CD8-positive, alpha-beta memory T cell (primary cell): ENCODE measurements at regions not wholly inside any gene's neighbourhood (a gene's known extent, or its start where the extent isn't known, plus 50 kb on each side); places are given as distances from the start of the nearest gene placed in this dataset.

Source experiments
- CTCF ChIA-PET: fragments of 350-600 bp; sonication (Branson Sonifier 250); formaldehyde crosslinking; loops from one replicate; lab custom pipeline; 2021; ENCODE audit warnings: antibody characterized with exemption; lab: Charles Lee
- POLR2A ChIA-PET: fragments of 350-600 bp; sonication (Branson Sonifier 250); formaldehyde crosslinking; loops from one replicate; lab custom pipeline; 2021; ENCODE audit warnings: antibody characterized with exemption; lab: Charles Lee
- DNase-seq, 5 donors: peaks; one replicate each; pipeline versions ENCODE4 v3.0.0 to v3.0.0-alpha.2; 2020 to 2022; ENCODE audit warnings: mixed read lengths in 1 of 5
- H3K27ac ChIP-seq: one replicate; pipeline ENCODE4 v1.7.0; 2013; ENCODE audit warnings: low read depth, mild to moderate bottlenecking, low read length, moderate library complexity
- H3K27me3 ChIP-seq: 2 replicates; pipeline ENCODE4 v1.7.0; 2013; ENCODE audit warnings: low read length, mild to moderate bottlenecking; ENCODE audit not compliant: insufficient read depth, poor library complexity, severe bottlenecking
- H3K36me3 ChIP-seq: 2 replicates; pipeline ENCODE4 v1.7.0; 2013; ENCODE audit warnings: mild to moderate bottlenecking, low read length, moderate library complexity; ENCODE audit not compliant: insufficient read depth
- H3K4me1 ChIP-seq: 2 replicates; pipeline ENCODE4 v1.7.0; 2013; ENCODE audit warnings: mild to moderate bottlenecking, low read length, moderate library complexity; ENCODE audit not compliant: insufficient read depth
- H3K4me3 ChIP-seq: 2 replicates; pipeline ENCODE4 v1.7.0; 2013; ENCODE audit warnings: mild to moderate bottlenecking, low read length
- H3K9me3 ChIP-seq: 2 replicates; pipeline ENCODE4 v1.7.0; 2013; ENCODE audit warnings: mild to moderate bottlenecking, low read length
- H3K27ac Mint-ChIP-seq, 8 donors: one replicate each; pipeline ENCODE4 v1.8.0; 2020 to 2021; ENCODE audit warnings: mixed read lengths in 8 of 8, mild to moderate bottlenecking in 6 of 8, inconsistent platforms in 3 of 8, moderate library complexity in 3 of 8
- H3K27me3 Mint-ChIP-seq, 2 donors: one replicate each; pipeline ENCODE4 v1.8.0; 2020 to 2021; ENCODE audit warnings: mixed read lengths in 2 of 2, mild to moderate bottlenecking in 1 of 2, moderate library complexity in 1 of 2
- H3K36me3 Mint-ChIP-seq, 3 donors: one replicate each; pipeline ENCODE4 v1.8.0; 2020 to 2021; ENCODE audit warnings: mixed read lengths in 3 of 3, inconsistent platforms in 1 of 3, mild to moderate bottlenecking in 1 of 3
- H3K4me1 Mint-ChIP-seq, 3 donors: one replicate each; pipeline ENCODE4 v1.8.0; 2020 to 2021; ENCODE audit warnings: mixed read lengths in 3 of 3, inconsistent platforms in 1 of 3, mild to moderate bottlenecking in 1 of 3
- H3K4me3 Mint-ChIP-seq, 7 donors: one replicate each; pipeline ENCODE4 v1.8.0; 2020 to 2021; ENCODE audit warnings: mixed read lengths in 7 of 7, mild to moderate bottlenecking in 6 of 7, moderate library complexity in 4 of 7, inconsistent platforms in 2 of 7
- H3K9me3 Mint-ChIP-seq, 5 donors: one replicate each; pipeline ENCODE4 v1.8.0; 2020 to 2022; ENCODE audit warnings: mixed read lengths in 5 of 5, mild to moderate bottlenecking in 3 of 5, moderate library complexity in 2 of 5, inconsistent platforms in 1 of 5

DNA sequence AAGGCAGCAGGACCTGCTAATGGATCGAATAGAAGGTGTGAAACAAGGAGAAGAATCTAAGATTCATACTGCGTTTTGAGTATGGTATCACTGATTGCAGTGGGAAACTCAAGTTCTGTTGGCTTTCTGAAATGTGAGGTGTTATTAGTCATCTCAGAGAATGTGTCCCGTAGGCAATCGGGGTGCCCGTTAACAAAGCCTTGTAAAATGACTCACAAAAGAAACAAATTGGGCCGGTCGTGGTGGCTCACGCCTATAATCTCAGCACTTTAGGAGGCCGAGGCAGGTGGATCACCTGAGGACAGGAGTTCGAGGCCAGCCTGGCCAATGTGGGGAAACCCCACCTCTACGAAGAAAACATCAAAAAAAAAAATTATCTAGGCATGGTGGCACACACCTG, 118.2 kb upstream of the C7orf33 start:
- H3K4me1 ChIP-seq, result no peaks in the 10 kb centered on the region
- Mint-ChIP-seq H3K36me3 (no peaks in the 10 kb centered on the region), H3K4me1 (no peaks in the 10 kb centered on the region), H3K9me3 (no peaks in the 10 kb centered on the region), H3K4me3 (no peak overlapping the region), H3K27me3 (peaks cover 11 to 43% of the 10 kb centered on the region in 2 donors), H3K27ac (no peak overlapping the region)
- no peaks in the 10 kb centered on the region for H3K9me3 ChIP-seq
- no peak for DNase-seq
- no peaks in the 10 kb centered on the region for H3K27me3 ChIP-seq
- no peak overlapping the region for H3K4me3 ChIP-seq
- H3K36me3 ChIP-seq, result no peaks in the 10 kb centered on the region
- no peak overlapping the region for H3K27ac ChIP-seq
- CTCF ChIA-PET, result no interaction called here
- POLR2A ChIA-PET, result no interaction called here

GRCh38 chr7:148473703-148474480, 116.7 kb upstream of the C7orf33 start:
- no peaks in the 10 kb centered on the region for H3K27me3 ChIP-seq
- H3K4me3 ChIP-seq, result no peak overlapping the region
- ChIA-PET POLR2A (no interaction called here), CTCF (no interaction called here)
- DNase-seq, result no peak
- H3K9me3 Mint-ChIP-seq, result no peaks in the 10 kb centered on the region
- H3K4me1 ChIP-seq, result no peaks in the 10 kb centered on the region
- no peaks in the 10 kb centered on the region for H3K9me3 ChIP-seq
- no peaks in the 10 kb centered on the region for H3K36me3 ChIP-seq
- H3K4me3 Mint-ChIP-seq, result no peak overlapping the region
- peaks cover 8 to 39% of the 10 kb centered on the region in 2 donors for H3K27me3 Mint-ChIP-seq
- no peaks in the 10 kb centered on the region for H3K4me1 Mint-ChIP-seq
- H3K36me3 Mint-ChIP-seq, result no peaks in the 10 kb centered on the region
- peak overlapping the region in 1 of 8 donors; percentile 8 for H3K27ac Mint-ChIP-seq
- H3K27ac ChIP-seq, result no peak overlapping the region

- peaks cover 8 to 39% of the 10 kb centered on the region in 2 donors for H3K27me3 Mint-ChIP-seq
- ChIA-PET CTCF (no interaction called here), POLR2A (no interaction called here)
Measured at GRCh38 chr7:148474481-148475025, 116.0 kb upstream of the C7orf33 start.

GRCh38 chr7:148478551-148478950, 112.0 kb upstream of the C7orf33 start:
- POLR2A ChIA-PET, result no interaction called here
- no peaks in the 10 kb centered on the region for H3K36me3 ChIP-seq
- H3K27me3 ChIP-seq, result no peaks in the 10 kb centered on the region
- Mint-ChIP-seq H3K27ac (no peak overlapping the region), H3K4me3 (no peak overlapping the region), H3K4me1 (peaks cover 7 to 10% (median 8%) of the 10 kb centered on the region in 3 donors), H3K36me3 (no peaks in the 10 kb centered on the region), H3K27me3 (peaks cover 6 to 20% of the 10 kb centered on the region in 2 donors), H3K9me3 (no peaks in the 10 kb centered on the region)
- no peak overlapping the region for H3K4me3 ChIP-seq
- no peaks in the 10 kb centered on the region for H3K4me1 ChIP-seq
- no peak for DNase-seq
- CTCF ChIA-PET, result no interaction called here
- H3K27ac ChIP-seq, result no peak overlapping the region
- H3K9me3 ChIP-seq, result no peaks in the 10 kb centered on the region

More at GRCh38 chr7:148474481-148475025, 116.0 kb upstream of the C7orf33 start:
- no peaks in the 10 kb centered on the region for H3K4me1 ChIP-seq
- no peaks in the 10 kb centered on the region for H3K4me1 Mint-ChIP-seq
- peak overlapping the region in 1 of 8 donors; percentile 8 for H3K27ac Mint-ChIP-seq
- no peak overlapping the region for H3K27ac ChIP-seq
- H3K36me3 Mint-ChIP-seq, result no peaks in the 10 kb centered on the region
- no peaks in the 10 kb centered on the region for H3K9me3 Mint-ChIP-seq
- no peak overlapping the region for H3K4me3 Mint-ChIP-seq
- no peak for DNase-seq
- H3K36me3 ChIP-seq, result no peaks in the 10 kb centered on the region
- H3K9me3 ChIP-seq, result no peaks in the 10 kb centered on the region
- no peaks in the 10 kb centered on the region for H3K27me3 ChIP-seq
- no peak overlapping the region for H3K4me3 ChIP-seq

- no peaks in the 10 kb centered on the region for H3K9me3 Mint-ChIP-seq
- Histone ChIP-seq H3K4me1 (no peaks in the 10 kb centered on the region), H3K4me3 (no peak overlapping the region), H3K9me3 (no peaks in the 10 kb centered on the region), H3K27me3 (no peaks in the 10 kb centered on the region), H3K36me3 (no peaks in the 10 kb centered on the region), H3K27ac (no peak overlapping the region)
- POLR2A ChIA-PET, result no interaction called here
- peaks cover 7 to 10% (median 8%) of the 10 kb centered on the region in 3 donors for H3K4me1 Mint-ChIP-seq
- peak overlapping the region in 3 of 8 donors; percentile 9 to 61 (median 17) for H3K27ac Mint-ChIP-seq
- peak overlapping the region in 3 of 7 donors; percentile 16 to 26 (median 25) for H3K4me3 Mint-ChIP-seq
- no peaks in the 10 kb centered on the region for H3K36me3 Mint-ChIP-seq
- peaks cover 6 to 14% of the 10 kb centered on the region in 2 donors for H3K27me3 Mint-ChIP-seq
- CTCF ChIA-PET, result no interaction called here
- no peak for DNase-seq
Measured at GRCh38 chr7:148480479-148481146, 110.0 kb upstream of the C7orf33 start.

DNA sequence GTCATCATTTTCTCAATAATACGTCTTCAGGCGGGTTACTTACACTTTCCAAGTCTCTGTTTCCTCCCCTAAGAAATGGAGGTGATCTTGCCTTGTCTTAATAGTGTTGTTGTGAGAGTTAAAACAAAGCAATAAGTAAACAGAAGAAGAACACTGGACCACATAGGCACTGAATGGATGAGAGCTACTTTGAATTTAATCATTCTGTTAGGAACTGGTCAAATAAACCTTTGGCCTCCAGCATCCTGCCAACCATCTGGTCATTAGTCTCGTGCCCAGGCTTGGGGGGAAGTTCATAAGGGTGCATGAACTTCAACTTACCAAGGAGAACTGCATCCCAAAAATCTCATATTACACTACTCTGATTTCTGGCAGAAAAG, 109.4 kb upstream of the C7orf33 start:
- Mint-ChIP-seq H3K9me3 (no peaks in the 10 kb centered on the region), H3K4me1 (peaks cover 7 to 10% (median 8%) of the 10 kb centered on the region in 3 donors), H3K27ac (peak overlapping the region in 3 of 8 donors; percentile 9 to 61 (median 17)), H3K36me3 (no peaks in the 10 kb centered on the region), H3K4me3 (peak overlapping the region in 3 of 7 donors; percentile 16 to 26 (median 25)), H3K27me3 (peaks cover 6 to 17% of the 10 kb centered on the region in 2 donors)
- Histone ChIP-seq H3K4me1 (no peaks in the 10 kb centered on the region), H3K4me3 (no peak overlapping the region), H3K9me3 (no peaks in the 10 kb centered on the region), H3K27me3 (no peaks in the 10 kb centered on the region), H3K27ac (no peak overlapping the region), H3K36me3 (no peaks in the 10 kb centered on the region)
- POLR2A ChIA-PET, result no interaction called here
- CTCF ChIA-PET, result no interaction called here
- DNase-seq, result no peak

DNA sequence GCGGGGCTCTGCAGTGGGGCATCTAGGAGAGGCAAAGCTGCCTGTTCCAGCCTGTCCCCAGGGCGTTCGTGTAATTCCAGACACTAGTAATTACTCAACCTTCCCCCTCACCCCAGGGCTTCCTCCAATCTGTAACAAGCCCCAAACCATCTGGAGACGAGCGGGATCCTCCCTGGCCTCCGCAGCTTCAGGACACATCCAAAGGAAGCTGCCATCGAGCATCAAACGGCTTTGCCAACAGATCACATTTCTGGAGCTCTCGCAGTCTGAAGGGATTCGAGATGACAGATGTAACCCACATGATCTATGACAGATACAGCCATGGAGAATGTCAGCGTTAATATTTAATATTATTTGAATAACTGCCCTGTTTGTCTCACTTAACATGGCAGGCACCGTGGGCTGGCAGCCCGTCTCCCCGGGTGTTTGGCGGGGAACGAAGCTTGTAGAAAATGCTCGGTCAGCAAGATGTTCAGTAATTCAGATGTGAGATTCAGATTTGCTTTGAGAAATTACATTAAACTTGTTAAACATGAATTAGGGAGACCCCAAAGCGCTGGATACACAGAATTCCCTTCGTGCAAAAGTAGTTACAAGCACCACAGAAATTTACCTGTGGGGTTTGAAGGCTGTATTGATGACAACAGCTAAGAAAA, 108.5 kb upstream of the C7orf33 start:
- Histone ChIP-seq H3K9me3 (no peaks in the 10 kb centered on the region), H3K27ac (no peak overlapping the region), H3K36me3 (no peaks in the 10 kb centered on the region), H3K4me3 (no peak overlapping the region), H3K4me1 (no peaks in the 10 kb centered on the region), H3K27me3 (no peaks in the 10 kb centered on the region)
- no peaks in the 10 kb centered on the region for H3K36me3 Mint-ChIP-seq
- no peak overlapping the region for H3K4me3 Mint-ChIP-seq
- DNase-seq, result no peak
- H3K27ac Mint-ChIP-seq, result no peak overlapping the region
- no peaks in the 10 kb centered on the region for H3K9me3 Mint-ChIP-seq
- peaks cover 7 to 10% (median 8%) of the 10 kb centered on the region in 3 donors for H3K4me1 Mint-ChIP-seq
- H3K27me3 Mint-ChIP-seq, result peaks cover under 1 to 12% of the 10 kb centered on the region in 2 donors
- CTCF ChIA-PET, result no interaction called here
- POLR2A ChIA-PET, result no interaction called here
